NCI-H748 treated with DMSO at 0.1 percent for 48 hours (cell line): ENCODE measurements at regions not wholly inside any gene's neighbourhood (a gene's known extent, or its start where the extent isn't known, plus 50 kb on each side); places are given as distances from the start of the nearest gene placed in this dataset.

Experiments used
- DNase-seq: peaks from one replicate; lab custom pipeline; 2025; lab: John Stamatoyannopoulos, UW

DNA sequence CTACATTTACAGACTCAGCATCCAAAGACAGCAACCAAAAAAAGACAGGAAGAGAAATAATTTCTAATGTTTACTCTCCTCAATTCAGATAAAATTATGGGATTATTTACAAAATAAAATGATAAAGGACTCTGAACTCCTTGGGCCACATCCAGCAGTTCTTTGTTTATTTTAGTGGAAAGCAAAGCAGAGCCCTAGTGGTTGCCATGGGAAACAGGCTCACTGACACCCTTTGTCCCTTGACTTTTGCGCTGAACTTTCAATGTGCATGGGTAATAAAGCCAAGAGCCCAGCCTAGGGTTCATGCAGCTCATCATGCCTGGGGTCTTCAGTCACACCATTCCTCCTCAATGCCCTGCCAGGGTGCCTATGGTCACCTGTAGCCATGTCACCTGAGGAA is 442.6 kb upstream of the IGFBP3 start:
- DNase-seq, result no peak

DNA sequence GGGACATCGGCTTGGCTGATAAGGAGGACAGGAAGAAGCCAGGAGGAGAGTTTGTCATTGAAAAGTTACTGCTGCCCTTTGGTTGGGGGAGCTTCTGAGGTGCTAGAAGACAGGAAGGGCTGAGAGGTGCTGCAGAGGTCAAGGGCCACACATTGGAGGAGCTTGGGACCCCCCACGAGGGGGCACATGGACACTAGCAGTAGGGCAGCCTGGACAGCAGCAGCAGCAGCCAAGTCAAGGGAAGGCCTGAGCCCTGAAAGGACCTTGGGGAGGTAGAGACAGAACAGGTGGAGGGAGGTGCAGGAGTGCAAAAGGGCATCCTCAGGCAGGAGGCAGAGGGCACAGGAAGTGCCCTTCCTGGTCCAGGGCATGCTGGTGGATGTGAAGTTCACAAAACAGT is 439.7 kb upstream of the IGFBP3 start:
- DNase-seq, result no peak

GRCh38 chr7:46360296-46360695 is 439.2 kb upstream of the IGFBP3 start:
- DNase-seq, result no peak

GRCh38 chr7:46357851-46358250 is 436.8 kb upstream of the IGFBP3 start:
- DNase-seq, result no peak

GRCh38 chr7:46357290-46357689 is 436.2 kb upstream of the IGFBP3 start:
- DNase-seq, result no peak

GRCh38 chr7:46356371-46356770 is 435.3 kb upstream of the IGFBP3 start:
- DNase-seq, result no peak

DNA sequence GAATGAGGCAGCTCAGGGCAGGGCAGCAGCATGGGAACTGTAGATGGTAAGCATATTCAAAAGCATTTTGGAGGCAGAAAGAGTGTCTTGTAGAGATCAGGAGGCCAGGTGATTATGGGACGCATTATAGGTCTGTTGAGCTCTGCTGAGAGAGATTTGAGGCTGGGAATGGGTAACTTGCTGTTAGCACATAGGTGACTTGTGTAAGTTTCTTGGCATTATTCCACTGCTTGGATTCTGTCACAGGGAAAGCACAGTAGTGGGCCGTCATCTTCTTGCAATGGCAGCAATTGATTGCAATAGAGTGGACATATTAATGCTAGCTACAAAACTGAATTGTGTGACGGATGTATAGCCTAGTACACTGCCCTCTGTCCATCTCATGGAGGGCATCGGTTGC is 434.3 kb upstream of the IGFBP3 start:
- no peak for DNase-seq

DNA sequence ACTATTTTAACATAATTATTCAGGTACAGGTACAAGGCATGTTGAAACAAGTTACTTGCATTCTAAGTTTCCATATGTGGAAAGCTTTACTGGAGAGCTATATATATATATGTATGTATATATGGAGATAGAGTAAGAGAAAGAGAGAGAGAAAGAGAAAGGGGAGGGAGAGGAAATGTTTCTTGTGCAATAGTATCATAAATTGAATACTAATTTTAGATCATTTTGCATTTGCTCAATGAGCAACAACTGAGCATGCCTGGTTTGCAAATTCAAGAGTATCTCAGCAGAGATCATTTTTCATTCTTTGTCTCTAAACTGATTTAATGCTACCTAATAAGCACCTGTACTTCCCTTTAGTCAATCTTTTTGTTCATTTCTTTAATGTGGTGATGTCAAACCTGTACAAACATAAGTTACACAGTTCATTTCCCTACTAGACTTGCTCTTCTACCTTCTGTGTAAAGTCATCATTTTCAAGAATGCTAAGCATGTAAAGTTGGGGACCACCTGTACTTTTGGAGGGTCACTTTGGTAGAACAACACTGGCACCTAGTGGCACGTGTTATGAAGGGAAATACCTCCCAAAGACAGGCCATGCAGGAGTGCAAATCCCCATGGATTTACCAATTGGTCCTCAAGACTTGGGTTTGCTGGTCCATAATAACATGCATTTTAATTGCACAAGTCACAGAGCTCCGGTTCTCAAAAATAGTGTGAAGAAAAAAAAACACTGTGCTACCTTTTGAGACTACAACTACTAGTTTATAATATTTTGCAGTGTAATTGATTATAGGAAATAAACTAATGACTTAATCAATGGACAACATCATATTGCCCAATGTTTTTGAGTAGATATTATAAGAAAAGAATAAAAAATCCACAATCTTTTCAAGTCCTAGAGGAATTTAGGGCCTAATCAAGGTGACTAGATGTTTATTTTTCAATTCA is 431.2 kb upstream of the IGFBP3 start:
- DNase-seq, result peak; percentile 7

- no peak for DNase-seq
Observed at GRCh38 chr7:46349490-46349889, 428.4 kb upstream of the IGFBP3 start.

DNA sequence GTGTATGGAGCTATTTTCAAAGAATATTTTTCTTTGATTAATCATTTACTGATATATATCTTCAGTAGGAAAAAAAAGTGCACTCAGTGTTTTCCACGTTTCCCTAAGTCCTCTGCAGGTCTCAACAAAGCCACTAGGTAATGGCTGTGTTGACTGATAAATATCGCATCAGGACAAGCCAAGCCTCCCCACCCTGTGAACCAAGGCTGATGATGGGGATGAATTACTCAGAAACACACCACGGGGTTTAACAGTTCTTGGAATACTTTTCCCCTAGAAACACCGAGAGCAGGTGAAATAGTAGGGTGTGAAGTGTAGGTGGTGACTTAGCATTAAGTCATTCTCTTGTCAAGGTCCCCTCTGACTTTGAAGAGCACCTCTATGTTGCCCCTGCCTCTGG is 423.5 kb upstream of the IGFBP3 start:
- DNase-seq, result no peak

- no peak for DNase-seq
Observed at GRCh38 chr7:46343802-46344201, 422.7 kb upstream of the IGFBP3 start.

- DNase-seq, result no peak
Observed at GRCh38 chr7:46322937-46323336, 401.9 kb upstream of the IGFBP3 start.

GRCh38 chr7:46321556-46322205 is 400.6 kb upstream of the IGFBP3 start:
- no peak for DNase-seq

DNA sequence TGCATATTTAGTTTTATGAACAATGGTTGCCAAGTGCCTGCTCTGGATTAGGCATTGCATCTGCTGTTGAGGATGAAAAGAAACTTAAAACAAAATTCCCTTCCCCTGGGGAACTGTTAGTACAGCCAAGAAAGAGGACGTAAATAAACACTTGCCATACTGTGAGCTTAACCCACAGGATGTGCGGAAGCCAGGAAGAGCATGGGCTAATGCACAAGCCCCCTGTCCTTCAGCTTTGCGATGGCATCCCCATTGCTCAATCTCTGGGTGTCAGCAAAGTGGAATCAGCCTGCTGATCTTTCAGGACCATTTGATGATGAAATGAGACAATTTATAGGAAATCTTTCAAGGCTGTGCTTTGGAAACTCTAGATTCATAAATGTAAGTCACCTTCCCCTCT is 399.9 kb upstream of the IGFBP3 start:
- no peak for DNase-seq

DNA sequence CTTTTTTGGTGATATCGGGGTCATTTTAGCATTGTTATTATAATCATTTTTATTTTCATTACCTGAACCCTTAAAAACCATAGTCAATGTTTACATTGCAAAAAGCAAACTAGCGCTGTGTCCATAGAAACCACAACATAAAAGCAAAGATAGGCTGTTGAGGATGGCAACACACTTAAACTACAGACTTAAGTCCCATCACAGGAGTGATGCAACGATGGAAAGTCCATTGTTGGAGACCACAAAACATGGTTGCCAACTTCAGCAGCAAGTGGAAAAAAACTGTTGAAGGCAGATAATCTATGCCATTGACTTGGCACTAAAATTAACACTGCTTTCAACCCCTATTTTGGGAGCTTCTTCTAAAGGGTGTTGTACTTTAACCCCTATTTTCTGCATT is 398.8 kb upstream of the IGFBP3 start:
- DNase-seq, result no peak

GRCh38 chr7:46318276-46318675 is 397.2 kb upstream of the IGFBP3 start:
- no peak for DNase-seq

DNA sequence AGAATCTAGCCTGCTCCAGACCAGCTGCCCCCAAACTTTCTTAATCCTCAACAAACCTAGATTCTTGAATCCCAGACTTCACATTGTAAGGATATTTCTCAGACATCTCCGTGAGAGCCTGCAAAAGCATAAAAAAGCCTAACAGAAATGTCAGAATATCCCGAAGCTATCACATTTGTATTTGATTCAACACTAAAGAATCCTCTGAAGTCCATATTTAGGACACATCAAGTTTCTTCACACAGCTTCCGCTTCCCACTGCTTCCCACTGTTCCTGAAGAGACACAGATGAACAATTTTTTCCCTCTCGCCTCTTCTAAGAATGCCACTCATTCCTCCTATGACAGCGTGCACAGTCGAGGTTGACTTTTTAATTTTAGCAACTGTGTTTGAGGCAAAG is 396.2 kb upstream of the IGFBP3 start:
- DNase-seq, result no peak

GRCh38 chr7:46315891-46316290 is 394.8 kb upstream of the IGFBP3 start:
- no peak for DNase-seq

GRCh38 chr7:46301677-46302076 is 380.6 kb upstream of the IGFBP3 start:
- DNase-seq, result no peak

- DNase-seq, result no peak
Observed at GRCh38 chr7:46297515-46297914, 376.4 kb upstream of the IGFBP3 start.

- no peak for DNase-seq
Observed at GRCh38 chr7:46296526-46296925, 375.5 kb upstream of the IGFBP3 start.

- no peak for DNase-seq
Observed at GRCh38 chr7:46294381-46294780, 373.3 kb upstream of the IGFBP3 start.

- no peak for DNase-seq
Observed at GRCh38 chr7:46292741-46293140, 371.7 kb upstream of the IGFBP3 start.
